NCI-H1092 (cell line): ENCODE measurements at regions not wholly inside any gene's neighbourhood (a gene's known extent, or its start where the extent isn't known, plus 50 kb on each side); places are given as distances from the start of the nearest gene placed in this dataset.

Experiments
- DNase-seq: peaks from one replicate; lab custom pipeline; 2025; lab: John Stamatoyannopoulos, UW

DNA sequence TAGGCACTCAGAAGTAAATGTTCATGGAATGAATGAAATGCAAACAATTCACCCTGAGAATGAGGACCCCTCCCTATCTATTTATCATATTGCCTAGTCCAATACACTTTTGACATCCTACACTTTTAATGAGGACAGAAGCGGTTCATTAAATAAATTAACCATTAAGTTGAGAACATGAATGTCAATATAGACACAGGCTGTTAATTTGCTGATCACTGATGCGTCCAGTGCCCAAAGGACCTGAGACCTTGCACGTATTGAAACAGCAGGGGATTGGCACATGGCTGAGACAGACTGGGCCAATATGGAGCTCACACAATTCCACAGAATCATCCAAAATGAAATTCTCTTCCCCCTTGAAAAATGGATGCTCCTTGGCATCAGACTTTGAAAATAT is 430.0 kb downstream of the SLC4A3 start:
- no peak for DNase-seq

DNA sequence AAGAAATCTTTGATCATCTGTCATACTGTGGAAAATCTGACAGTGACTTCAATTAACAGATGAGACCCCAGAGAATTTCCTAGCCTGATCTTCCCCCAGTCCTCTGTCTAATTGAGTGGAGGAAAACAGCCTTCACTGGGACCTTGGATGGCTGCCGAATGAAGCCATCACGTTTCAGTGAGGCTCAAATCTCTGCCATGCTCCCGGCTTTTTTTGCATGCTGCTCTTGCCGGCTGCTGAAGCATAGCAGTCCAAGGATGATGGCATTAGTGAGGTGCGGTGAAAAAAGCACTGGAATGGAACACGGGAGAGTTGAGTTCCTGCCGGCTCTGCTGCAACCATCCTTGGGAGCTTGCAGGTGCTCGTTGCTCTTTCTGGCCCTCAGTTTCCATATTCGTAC is 430.5 kb downstream of the SLC4A3 start:
- no peak for DNase-seq

DNA sequence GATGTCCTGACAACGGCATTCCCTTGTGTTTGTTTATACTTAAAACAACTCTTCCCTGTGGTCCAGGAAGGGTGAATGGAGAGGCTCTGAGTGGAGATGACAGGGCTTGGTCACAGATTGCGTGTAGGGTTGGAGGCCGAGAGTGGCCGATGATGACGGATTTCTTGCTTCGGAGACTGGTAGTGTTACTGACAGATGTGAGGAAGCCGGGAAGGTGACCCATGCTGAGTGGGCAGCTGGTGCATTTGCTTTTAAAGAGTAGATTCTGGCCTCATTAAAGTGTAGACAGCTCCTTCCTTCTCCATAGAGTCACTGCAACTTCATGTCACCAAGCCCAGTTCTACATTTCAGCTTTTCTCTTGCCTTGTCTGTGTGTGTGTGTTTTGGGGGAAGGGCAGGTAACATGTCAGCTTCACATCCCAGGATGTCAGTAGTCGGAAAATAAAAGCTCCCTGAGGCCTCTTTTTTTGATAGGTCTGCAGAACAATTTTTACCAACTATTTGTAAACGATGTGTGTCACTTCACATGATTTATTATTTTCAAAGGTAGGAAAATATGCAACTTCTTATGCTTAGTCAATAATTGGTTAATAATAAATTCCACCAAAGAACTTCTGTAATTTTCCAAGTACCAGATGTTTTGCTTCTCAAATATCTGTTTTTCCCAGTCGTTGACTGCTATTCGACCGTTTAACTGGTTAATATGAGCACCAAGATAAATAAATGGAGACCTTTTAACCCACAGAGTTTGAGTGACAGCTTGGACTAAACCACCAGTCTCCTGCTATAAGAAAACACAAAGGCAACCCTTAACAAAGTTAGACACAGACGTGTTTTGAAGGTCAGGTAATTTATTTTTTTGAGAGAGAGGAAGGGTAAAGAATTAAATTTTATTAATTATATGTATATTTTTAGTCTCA is 436.9 kb downstream of the SLC4A3 start:
- DNase-seq: no peak

DNA sequence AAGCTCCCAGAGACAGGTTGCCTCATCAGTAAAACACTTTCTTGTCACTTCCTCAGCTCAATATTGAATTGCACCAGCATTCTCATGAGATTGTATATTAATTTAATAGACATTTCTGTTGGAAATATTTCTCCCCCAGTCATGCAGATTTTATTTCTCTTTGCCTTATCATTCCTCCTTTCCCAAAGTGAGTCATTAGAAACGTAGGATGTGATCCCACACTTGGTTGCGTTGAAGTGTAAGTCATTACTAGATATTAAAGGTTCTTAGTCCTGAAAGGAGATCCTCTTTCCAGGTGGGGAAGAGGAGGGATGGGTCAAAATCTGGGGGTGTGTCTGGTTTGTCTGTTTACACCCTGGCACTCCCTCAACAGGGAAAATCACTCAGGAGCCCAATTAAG is 438.2 kb downstream of the SLC4A3 start:
- no peak for DNase-seq

DNA sequence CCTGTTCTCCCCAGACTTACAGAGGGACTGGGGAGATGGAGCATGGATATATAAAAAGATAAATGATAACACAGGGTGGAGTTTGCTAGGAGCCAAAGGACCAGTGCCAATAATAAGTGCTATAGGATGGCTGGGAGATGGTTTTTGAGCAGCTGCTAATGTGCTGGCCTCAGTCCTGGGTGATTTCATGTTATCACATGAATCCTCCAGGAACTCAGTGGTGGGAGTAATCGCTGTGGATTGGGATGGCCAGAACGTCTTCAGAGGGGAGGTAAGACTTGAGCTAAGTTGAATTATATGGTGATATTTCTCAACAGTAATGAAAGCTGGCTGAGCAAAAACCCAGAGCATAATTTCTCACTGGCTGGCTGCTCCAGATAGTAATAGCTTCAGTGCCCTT is 441.4 kb downstream of the SLC4A3 start:
- DNase-seq: no peak

DNA sequence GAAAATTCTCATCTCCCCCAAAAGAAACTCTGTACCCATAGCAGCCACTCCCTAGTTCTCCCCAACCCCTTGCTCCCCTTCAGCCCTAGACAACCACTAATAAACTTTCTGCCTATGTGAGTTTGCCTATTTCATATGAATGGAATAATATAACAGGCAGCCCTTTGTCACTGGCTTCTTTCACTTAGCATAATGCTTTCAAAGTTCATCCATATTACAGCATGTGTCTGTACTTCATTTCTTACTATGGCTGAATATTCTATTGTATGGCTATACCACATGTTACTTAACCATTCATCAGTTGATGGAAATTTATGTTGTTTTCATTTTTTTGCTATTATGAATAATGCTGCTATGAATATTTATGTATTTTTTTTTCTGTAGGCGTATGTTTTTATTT is 442.9 kb downstream of the SLC4A3 start:
- DNase-seq: no peak

DNA sequence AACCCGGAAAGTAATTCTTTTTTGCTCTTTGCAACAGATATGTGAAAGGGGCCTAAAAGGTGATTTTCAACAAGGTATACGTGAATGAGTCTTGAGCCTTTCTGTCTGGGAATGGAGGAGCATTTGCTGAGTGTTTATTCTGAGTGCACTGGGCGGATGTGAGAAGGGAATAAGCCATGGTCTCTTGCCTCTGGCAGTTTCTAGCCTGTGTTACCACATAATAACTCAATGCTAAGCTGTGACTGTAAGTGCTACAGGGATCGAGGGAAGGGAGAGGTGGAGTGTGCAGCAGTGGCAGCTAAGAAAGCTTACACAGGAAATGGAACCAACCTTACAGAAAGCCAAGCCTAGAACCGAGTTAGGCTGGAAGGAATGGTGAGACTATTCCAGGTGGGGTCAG is 444.3 kb downstream of the SLC4A3 start:
- DNase-seq: no peak

DNA sequence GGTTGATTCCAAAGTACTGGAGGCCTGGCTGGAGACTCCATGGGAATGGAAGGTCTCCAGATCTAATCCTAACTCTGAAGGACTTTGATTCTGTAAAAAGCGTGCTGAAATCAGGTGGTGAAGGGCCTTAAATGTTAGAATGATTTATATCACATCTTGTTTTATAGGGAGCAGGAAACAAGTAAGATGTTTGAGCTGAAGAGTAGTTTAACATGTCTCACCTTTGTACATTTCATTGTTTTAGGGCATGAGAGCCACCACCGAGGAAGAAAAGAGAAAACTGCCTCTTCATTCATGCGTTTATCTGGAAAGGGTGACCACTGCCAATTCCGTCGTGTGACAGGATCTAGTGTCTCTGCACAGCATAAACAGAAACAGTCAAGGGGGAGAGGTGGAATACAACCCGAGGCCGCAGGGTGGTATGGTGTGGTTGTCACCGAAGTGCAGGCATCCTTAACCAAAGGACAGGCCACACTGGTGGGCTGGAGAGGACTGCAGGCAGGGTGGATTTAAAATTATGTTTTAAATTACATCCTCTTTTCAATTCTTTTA is 445.3 kb downstream of the SLC4A3 start:
- DNase-seq: no peak

DNA sequence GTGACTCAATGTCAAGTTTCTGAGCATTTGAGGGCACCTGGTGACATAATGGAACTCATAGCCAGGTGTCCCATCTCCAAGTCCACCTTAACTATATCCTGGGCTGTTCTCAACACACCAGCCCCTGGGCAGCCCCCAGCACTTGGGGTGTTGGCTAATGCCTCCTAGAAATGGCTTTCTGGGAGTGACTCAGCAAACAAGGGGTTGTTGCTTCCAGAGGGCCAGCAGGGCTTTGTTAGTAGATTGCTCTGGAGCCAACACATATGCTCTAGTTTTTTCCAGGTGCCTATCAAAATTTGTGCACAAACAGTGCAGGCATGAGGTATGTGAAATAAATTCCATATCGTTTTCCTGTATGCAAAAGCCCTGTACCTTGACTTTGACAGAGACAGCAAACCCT is 448.4 kb downstream of the SLC4A3 start:
- DNase-seq: no peak

DNA sequence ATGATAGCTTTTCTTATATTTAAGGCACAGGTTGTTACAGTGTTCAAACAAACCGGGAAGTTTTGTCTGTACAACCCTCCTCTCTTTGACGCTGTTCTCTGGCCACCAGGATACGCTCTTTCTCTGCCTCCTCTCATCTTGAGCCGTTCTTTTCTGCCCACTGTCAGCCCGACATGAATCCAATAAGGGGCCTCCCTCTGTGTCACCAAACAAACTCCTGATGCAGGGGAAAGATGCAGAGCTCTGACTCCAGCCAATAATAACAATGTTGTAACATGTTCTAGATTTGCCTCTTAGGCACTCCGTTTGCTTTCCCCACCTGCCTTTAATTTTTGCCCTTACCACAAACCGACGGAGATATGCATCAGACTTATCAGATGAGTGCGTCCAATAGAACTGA is 449.3 kb downstream of the SLC4A3 start:
- DNase-seq: no peak

DNA sequence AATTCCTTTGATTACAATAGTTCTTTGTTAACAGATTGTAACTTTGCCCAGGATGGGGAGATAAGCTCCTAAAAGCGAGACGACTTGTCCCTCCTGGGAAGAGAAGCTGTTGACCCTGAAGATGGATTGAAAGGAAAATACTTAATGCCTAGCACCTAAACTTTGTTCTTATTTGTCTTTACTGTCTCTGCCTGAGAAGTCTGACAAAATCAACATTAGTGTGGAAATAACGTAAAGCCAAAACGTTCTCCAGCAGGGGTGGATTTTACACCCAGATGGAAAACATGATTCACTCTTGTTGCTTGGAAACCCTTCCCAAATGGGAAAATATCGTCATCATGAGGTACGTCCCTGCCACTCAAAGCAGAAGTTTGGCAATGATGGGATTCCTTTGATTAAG is 450.1 kb downstream of the SLC4A3 start:
- no peak for DNase-seq

DNA sequence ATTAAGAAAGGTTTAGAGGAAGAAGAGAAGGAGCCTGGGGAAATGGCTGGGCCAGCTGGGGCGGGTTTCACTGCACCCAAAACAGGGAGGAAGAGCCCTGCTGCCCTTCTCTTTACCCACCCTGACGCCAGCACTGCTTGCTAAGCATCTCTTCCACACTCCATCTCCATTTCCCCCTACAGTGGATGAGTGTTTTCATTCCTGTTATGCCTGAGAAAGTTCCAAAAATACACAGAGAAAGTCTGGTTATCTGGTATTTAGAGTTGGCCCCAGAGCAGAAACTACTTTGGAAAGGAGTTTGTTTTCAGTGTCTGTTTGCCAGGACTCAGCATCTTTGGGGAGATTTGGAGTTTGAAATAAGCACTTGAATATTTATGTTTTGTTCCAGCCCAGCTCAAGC is 451.0 kb downstream of the SLC4A3 start:
- no peak for DNase-seq

DNA sequence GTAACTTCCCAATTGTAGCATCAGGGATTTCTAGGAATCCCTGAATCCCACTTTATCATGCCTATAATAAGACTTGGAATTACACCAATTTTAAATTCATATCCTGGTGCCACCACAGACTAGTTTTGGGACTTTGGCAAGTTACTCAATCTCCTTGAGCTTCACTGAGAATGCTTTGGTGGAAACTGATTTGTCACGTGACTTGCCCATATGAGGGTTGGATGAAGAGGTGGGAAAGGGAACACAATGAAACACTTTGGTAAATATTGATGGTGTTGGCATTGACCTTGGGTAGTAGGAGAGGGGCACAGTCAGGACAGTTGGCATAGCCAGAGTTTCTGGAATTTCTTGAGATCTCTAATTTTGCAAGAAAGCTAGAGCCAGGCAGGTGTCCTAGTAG is 452.2 kb downstream of the SLC4A3 start:
- no peak for DNase-seq

DNA sequence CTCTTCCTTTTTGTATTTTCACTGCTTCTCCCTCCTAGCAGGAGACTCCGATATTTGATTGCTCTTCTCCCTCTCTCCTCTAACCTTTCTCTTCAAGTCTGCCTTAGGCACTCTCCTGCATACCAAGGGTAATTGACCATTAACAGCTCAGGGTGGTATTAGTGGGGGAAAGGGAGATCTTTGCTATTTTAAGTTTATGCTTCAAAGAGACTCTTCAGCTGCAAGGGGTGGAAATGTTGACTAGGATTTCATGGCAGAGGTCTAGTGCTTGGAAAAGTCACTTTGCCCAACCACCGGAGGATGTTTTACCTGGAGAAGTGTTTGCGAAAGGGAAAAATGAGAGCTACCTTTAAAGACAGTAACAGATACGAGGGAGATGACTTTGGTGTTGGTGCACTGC is 453.7 kb downstream of the SLC4A3 start:
- DNase-seq: no peak

DNA sequence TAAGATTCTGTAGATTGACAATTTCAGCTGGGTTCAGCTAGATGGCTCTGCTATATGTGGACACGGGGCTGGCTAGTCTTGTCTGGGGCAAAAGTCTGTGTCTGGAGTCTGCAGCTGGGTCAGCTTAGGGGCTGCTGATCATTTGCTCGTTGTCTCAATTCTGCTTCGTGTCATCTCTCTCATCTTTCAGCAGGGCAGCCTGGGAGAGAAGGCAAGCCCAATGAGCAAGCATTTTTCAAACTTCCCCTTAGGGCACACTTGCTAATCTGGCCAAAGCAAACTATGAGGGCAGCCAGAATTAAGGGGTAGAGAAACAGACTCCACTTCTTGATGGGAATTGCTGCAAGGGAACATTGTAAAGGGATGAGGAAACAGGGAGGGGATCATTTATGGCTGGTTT is 462.6 kb downstream of the SLC4A3 start:
- no peak for DNase-seq

DNA sequence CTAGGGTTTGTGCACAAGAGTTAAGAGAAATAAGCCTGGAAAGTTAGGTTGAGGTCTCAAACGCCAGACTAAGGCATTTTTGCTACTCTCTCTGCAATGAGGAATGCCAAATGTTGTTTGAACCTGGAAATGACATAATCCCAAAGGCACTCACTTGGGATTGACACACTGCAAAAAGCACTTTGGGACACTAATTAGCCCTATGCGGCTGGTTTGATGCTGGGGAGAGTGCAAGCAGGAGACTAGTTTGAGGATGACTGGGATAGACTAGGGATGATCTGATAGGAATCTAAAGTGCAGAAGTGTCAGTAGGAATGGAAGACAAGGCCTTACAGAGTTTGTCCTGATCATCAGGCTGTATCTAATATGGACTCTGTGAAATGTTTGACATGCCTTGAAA is 469.0 kb downstream of the SLC4A3 start:
- no peak for DNase-seq

DNA sequence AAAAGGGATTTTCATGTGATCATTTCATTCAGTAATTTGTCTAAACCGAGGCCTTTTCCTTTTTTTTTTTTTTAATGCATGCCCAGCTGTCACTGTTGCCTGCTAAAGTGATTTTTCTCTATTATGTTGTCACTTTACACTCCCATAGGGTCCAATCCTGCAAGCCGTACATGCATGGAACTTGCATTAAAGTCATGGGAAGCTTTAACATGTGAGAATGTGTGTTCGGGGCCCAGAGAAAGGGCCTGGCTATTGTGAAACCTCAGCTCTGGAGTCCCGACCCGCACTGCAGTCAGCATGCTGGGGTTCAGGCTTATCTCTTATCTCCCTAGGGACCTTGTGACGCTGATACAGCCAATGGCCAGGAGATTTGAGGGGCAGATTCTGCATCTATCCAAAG is 474.6 kb downstream of the SLC4A3 start:
- no peak for DNase-seq

DNA sequence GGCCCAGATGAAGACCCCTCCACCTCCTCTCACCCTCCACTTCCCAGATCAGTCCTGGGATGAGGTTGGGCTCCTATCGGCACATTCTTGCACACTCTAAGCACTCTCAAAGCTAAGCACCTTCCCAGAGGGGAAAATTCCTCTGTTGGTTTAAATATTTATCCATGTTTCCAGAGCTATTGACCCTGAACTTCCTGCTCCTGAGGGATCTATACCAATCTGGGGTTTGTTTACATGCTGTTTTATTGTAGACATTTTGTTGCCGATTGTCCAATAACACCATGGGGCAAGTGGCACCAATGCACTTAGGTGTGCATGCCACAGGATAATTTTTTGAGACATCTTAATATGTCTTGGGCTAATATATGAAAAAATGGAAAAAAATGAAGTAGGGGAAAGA is 476.2 kb downstream of the SLC4A3 start:
- DNase-seq: no peak

DNA sequence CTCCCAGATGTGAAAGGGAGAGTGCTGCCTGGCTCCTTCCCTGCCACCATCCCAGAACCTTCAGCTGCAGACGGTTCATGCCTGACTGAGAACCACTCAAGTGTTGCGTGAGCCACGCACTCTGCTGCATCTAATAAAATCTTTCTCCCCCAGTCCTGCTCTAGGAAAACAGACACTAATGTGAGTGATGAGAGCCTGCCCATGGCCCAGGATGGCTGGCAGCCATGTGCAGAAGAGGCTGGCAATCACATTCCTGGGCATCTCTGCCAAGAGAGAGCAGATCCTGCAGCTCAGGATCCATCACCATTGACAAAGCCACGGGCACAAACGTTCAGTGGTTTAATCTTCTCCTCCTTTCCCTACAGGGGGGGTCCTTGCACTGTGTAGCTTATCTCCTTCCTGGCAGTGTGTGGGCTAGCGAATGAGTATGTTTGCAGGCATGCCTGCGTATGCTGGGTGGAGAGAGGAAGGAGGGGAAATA is 477.5 kb downstream of the SLC4A3 start:
- DNase-seq: no peak

DNA sequence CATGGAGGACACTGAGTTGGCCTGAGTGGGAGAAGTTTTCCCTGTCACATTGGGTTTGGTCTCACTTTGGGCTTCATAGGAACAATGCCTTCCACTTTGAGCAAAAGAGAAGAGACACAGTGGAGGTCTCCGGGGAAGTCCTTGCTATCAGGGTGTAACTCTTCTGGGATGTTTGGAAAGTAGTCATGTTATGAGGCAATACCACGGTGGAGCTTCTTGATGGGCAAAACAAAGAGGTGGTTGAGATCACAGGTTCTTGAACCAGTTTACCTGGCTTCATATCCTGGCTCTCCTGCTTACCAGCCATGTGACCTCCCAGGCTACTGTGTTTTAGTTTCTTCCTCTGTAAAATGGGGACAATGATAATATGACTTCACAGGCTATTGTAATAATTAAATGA is 478.6 kb downstream of the SLC4A3 start:
- no peak for DNase-seq

DNA sequence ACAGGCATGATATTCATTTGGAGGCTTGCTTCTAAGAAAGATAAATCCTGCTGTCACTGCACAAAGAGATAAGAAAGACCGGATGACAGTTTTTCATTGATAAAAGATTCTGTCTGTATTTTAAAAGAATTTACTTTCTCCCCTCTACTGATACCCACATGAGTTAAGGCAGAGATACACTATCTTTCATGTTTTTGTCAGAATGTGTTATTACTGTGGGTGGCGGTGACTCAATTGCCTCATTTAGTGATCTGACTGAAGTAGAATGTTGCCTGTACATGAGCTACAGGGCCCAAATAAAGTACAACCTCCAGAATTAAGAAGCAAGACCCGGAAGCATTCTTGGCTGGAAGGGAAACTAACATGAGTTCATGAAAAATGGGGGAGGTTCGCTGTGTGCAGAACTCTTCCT is 480.0 kb downstream of the SLC4A3 start:
- DNase-seq: no peak

DNA sequence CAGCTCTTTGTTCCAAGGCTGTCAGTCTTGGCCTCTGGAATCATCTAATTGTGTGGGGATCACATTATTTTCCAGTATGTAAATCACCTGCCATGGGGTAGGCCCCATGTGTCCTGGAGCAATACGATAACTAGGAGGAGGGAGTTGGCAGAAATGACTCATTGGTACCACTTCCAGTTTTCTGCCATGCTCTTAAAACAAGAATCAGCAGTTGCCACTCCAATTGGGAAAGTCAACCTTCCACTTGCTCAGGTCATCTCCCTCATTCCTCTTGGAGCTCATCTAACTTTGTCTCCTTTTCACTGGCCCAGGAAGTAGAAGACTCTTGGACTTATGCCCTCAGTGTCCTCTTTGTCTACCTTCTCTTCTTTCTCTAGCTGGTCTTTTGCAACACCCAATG is 487.0 kb downstream of the SLC4A3 start:
- DNase-seq: no peak

DNA sequence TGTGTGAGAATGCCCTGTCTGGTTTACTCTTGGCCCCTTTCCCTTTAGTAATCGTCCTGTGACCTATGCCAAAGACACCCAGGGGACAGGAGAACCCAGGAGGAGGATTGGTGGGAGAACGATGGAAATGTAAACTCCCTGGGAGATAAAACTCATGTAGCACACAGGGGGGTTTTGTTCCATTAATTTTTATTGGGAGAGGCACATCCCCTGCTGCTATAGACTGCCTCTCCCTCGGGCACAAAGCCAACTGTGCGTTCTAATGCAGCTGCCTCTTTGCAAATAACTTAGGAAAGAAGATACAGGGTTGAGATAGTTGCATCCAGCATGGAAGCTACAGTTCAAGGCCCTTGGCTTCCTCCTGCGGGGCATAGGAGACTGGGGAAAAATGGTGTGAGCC is 489.6 kb downstream of the SLC4A3 start:
- DNase-seq: no peak

DNA sequence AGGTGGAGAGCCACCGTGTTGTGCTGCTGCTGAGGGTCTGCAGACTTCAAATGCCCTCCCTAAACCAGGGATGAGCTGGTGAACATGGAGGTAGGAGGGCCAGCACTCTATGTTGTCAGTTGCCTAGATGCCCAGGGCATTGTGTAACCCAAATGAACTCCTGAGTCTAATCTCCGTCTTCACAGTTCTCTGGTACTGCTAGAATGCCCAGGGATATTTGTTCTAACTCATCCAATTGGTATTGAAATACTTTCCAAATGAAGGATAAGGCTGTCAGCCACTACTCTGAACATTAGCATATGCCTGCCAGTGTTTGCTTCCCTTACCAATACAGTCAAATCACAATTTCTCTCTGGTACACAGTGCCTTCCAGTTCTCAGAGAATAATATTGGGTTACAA is 492.6 kb downstream of the SLC4A3 start:
- no peak for DNase-seq
